ENCODE measurements at regions not wholly inside any gene's neighbourhood (a gene's known extent, or its start where the extent isn't known, plus 50 kb on each side); places are given as distances from the start of the nearest gene placed in this dataset.

GRCh38 chr10:33402220-33403073 lies 68.0 kb upstream of the NRP1 start:
- Histone ChIP-seq H3K4me1 (ENCODE audit: insufficient read depth, poor library complexity, severe bottlenecking) (no peaks in the 10 kb centered on the region), H3K27ac (ENCODE audit: poor library complexity, severe bottlenecking) (no peak overlapping the region), H3K36me3 (ENCODE audit: low read depth) (no peaks in the 10 kb centered on the region), H3K4me3 (ENCODE audit: severe bottlenecking) (no peak overlapping the region), H3K9me3 (ENCODE audit: severe bottlenecking) (no peaks in the 10 kb centered on the region), H3K27me3 (ENCODE audit: insufficient read depth, poor library complexity, severe bottlenecking) (no peaks in the 10 kb centered on the region)
- no peak for DNase-seq (ENCODE audit: low spot score)
- ATAC-seq (ENCODE audit: low read depth): no peak
- no peak for TF ChIP-seq CTCF (IDR thresholded peaks at IDR 0.05; ENCODE audit: poor library complexity, severe bottlenecking)

GRCh38 chr10:33401300-33401699 lies 66.8 kb upstream of the NRP1 start:
- no peak overlapping the region for H3K4me3 ChIP-seq (ENCODE audit: severe bottlenecking)
- no peak for DNase-seq (ENCODE audit: low spot score)
- ATAC-seq (ENCODE audit: low read depth): no peak
- TF ChIP-seq CTCF (IDR thresholded peaks at IDR 0.05; ENCODE audit: poor library complexity, severe bottlenecking): no peak
- no peaks in the 10 kb centered on the region for H3K36me3 ChIP-seq (ENCODE audit: low read depth)
- H3K9me3 ChIP-seq (ENCODE audit: severe bottlenecking): peaks cover 5% of the 10 kb centered on the region
- no peaks in the 10 kb centered on the region for H3K27me3 ChIP-seq (ENCODE audit: insufficient read depth, poor library complexity, severe bottlenecking)
- H3K4me1 ChIP-seq (ENCODE audit: insufficient read depth, poor library complexity, severe bottlenecking): no peaks in the 10 kb centered on the region
- H3K27ac ChIP-seq (ENCODE audit: poor library complexity, severe bottlenecking): no peak overlapping the region

GRCh38 chr10:33398796-33399195 lies 64.3 kb upstream of the NRP1 start:
- DNase-seq (ENCODE audit: low spot score) (no peak), ATAC-seq (ENCODE audit: low read depth) (no peak)
- no peak for TF ChIP-seq CTCF (IDR thresholded peaks at IDR 0.05; ENCODE audit: poor library complexity, severe bottlenecking)
- no peaks in the 10 kb centered on the region for H3K27me3 ChIP-seq (ENCODE audit: insufficient read depth, poor library complexity, severe bottlenecking)
- no peaks in the 10 kb centered on the region for H3K36me3 ChIP-seq (ENCODE audit: low read depth)
- H3K4me3 ChIP-seq (ENCODE audit: severe bottlenecking): no peak overlapping the region
- H3K9me3 ChIP-seq (ENCODE audit: severe bottlenecking): peaks cover 6% of the 10 kb centered on the region
- H3K4me1 ChIP-seq (ENCODE audit: insufficient read depth, poor library complexity, severe bottlenecking): no peaks in the 10 kb centered on the region
- H3K27ac ChIP-seq (ENCODE audit: poor library complexity, severe bottlenecking): no peak overlapping the region

GRCh38 chr10:33396938-33397337 lies 62.5 kb upstream of the NRP1 start:
- Histone ChIP-seq H3K4me1 (ENCODE audit: insufficient read depth, poor library complexity, severe bottlenecking) (no peaks in the 10 kb centered on the region), H3K27ac (ENCODE audit: poor library complexity, severe bottlenecking) (no peak overlapping the region), H3K36me3 (ENCODE audit: low read depth) (no peaks in the 10 kb centered on the region), H3K9me3 (ENCODE audit: severe bottlenecking) (peaks cover 6% of the 10 kb centered on the region), H3K4me3 (ENCODE audit: severe bottlenecking) (no peak overlapping the region), H3K27me3 (ENCODE audit: insufficient read depth, poor library complexity, severe bottlenecking) (no peaks in the 10 kb centered on the region)
- no peak for DNase-seq (ENCODE audit: low spot score)
- no peak for ATAC-seq (ENCODE audit: low read depth)
- no peak for TF ChIP-seq CTCF (IDR thresholded peaks at IDR 0.05; ENCODE audit: poor library complexity, severe bottlenecking)

GRCh38 chr10:33396279-33396678 lies 61.8 kb upstream of the NRP1 start:
- ATAC-seq (ENCODE audit: low read depth) (no peak), DNase-seq (ENCODE audit: low spot score) (no peak)
- peaks cover 6% of the 10 kb centered on the region for H3K9me3 ChIP-seq (ENCODE audit: severe bottlenecking)
- H3K27me3 ChIP-seq (ENCODE audit: insufficient read depth, poor library complexity, severe bottlenecking): no peaks in the 10 kb centered on the region
- H3K36me3 ChIP-seq (ENCODE audit: low read depth): no peaks in the 10 kb centered on the region
- no peak overlapping the region for H3K4me3 ChIP-seq (ENCODE audit: severe bottlenecking)
- TF ChIP-seq CTCF (IDR thresholded peaks at IDR 0.05; ENCODE audit: poor library complexity, severe bottlenecking): no peak
- H3K27ac ChIP-seq (ENCODE audit: poor library complexity, severe bottlenecking): no peak overlapping the region
- H3K4me1 ChIP-seq (ENCODE audit: insufficient read depth, poor library complexity, severe bottlenecking): no peaks in the 10 kb centered on the region
